Ishikawa (cell line): ENCODE measurements at regions not wholly inside any gene's neighbourhood (a gene's known extent, or its start where the extent isn't known, plus 50 kb on each side); places are given as distances from the start of the nearest gene placed in this dataset.

Experiments
- FOXM1 ChIP-seq: IDR thresholded peaks from 2 replicates; pipeline ENCODE4 v1.6.1; 2012; ENCODE audit warnings: low read depth, borderline replicate concordance
- MAX ChIP-seq: IDR thresholded peaks from 2 replicates; pipeline ENCODE4 v1.6.1; 2012

GRCh38 chr2:5905661-5906060 is 213.5 kb downstream of the SOX11 start:
- TF ChIP-seq MAX (no peak), FOXM1 (no peak)
